NOMO-1 treated with dmso at 0.1 percent for 144 hours (cell line): ENCODE measurements at regions not wholly inside any gene's neighbourhood (a gene's known extent, or its start where the extent isn't known, plus 50 kb on each side); places are given as distances from the start of the nearest gene placed in this dataset.

Experiments used
- DNase-seq: peaks from one replicate; lab custom pipeline; 2025; ENCODE audit not compliant: unreplicated experiment; lab: John Stamatoyannopoulos, UW

DNA sequence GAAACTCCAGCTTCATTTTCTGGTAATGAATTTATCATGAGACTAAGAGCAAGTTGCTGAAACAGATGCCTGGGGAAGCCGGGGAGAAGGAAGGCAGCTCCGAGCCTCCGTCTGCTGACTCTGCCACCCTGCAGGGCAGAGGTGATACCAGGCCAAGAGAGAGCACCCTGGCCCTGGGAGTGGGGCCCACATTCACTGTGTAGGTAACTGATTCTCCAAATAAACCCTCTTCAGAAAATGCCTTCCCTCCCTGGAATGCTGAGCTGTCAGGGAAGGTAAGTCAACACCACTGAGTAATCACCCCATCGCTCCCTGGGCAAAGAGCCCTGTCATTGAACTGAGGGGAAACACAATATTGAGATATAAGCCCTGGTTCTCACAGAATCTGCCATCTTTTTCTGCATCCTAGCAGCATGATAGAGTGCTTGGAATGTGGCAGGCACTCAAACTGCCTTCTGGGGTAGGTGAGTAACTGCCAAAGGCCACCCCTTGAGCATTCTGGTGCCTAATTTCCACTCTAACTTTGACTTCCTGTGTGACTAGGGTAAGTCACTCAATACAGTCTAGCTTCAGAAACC is 147.6 kb downstream of the SPATA19 start:
- no peak for DNase-seq

DNA sequence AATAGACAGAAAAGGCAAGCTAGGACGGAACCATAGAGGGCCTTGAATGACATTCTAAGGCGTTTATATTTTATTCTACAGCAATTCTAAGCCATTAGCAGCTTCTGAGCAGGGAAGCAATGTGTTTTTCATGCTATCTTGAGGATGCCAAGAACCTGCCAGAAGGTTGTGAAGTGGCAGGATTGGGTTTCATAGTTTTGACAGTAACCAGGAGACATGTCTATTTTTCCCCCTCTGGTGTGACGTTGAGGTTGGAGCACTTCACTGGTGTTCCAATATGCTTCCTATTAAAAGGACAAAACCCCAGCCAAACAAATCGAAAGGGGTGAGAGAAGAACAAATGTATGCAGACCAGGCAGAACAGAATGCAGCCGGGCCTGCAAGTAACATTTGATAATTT is 148.2 kb downstream of the SPATA19 start:
- DNase-seq: no peak

DNA sequence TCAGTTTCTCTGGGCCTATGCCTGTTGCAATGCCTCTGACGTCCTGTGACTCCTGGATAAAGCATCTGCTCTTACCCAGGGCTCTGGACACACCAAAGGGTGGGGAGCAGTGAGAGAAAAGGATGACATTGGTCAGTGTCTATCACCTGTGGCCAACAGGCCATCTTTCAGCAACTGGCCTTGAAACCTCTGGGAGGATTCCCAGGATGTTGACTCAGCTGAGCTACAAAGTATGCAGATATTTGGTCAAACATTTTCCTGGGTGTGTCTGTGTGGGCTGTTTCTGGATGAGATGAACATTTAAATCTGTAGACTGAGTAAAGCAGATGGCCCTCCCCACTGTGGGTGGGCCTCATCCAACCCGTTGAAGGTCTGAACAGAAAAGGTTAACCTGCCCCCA is 149.9 kb downstream of the SPATA19 start:
- DNase-seq: no peak

DNA sequence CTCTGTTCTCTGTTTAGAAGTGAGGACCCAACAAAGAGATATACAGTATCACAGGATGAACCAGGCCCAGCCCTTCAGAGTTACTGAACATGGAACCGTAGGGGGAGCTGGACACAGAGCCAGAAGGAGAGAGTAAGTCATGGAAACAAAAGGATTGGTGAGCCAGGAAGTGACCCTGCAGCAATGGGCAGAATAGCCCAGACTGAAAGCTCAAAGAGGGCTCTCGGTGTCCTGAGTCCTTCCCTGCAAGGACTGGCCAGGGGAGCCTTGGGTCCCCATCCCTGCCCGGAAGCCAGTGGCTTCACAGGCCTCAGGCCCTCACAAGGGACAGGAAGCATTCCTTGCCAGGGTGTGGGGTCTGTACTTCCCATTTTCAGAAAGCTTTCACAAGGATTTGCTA is 150.6 kb downstream of the SPATA19 start:
- no peak for DNase-seq

DNA sequence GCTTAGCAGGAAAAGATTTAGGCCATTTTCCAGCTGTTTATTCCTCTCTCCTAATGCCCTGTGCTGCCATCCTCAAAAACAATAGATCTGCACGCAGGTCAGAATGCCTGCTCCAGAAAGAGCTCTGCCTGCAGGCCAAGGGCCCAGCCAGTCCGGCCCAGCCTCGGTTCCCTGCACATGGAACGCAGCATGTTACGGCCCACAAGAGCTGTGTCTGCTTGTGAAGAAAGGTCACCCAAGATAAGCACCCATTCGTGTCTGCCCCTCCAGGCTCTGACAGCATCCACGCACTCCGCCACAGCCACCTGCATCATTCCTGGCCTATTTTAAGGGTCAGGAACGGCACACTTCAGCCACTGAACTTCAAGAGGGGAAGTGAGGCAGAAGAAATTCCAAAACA is 152.2 kb downstream of the SPATA19 start:
- no peak for DNase-seq

DNA sequence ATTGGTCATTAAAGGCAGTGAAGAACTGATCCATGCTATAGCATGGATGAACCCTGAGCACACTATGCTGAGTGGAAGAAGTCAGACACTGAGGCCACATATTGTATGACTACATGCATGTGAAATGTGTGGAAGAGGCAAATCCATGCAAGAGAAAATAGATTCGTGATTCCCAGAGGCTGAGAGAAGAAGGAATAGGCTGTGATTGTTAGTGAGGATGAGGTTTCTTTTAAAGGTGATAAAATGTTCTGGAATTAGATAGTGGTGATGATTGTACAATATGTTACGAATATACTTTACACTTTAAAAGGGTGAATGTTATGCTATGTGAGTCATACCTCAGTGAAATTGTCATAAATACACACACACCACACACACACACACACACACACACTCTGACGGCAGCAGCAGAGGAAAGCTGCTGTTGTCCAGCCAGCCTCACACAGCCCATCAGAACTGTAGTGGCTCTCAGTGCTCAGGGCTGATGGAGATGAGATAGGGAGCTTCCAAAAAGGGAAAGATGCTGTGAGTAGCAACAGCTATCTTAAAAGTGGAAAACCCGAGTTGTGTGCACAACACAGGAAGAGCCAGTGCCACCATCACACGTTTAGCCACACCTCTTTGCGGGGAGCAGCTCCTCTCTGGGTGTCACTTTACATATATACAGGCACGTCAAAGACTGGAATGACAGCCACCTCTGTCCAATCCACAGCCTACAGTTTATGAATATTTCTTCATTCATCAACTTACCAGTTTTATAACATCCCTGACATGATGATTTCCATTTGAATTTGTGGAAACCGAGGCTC is 153.0 kb downstream of the SPATA19 start:
- DNase-seq: no peak

DNA sequence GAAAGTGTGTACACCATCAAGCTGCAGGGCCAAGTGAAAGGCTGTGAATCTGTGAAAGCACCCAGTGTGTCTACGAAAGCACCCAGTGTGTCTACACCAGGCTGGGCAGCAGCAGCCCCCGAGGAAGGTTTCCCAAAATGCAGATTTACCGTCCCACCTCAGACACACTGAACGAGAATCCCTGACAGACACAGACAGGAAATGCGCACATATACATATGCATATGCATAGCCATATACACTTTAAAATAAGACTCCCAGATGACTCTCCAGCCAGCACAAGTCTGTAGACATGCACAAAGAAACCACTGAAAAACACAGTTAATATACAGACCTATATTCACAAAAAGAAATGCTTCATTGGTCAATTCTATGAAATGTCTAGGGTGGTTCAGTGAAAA is 155.5 kb upstream of the OPCML start:
- DNase-seq: no peak

DNA sequence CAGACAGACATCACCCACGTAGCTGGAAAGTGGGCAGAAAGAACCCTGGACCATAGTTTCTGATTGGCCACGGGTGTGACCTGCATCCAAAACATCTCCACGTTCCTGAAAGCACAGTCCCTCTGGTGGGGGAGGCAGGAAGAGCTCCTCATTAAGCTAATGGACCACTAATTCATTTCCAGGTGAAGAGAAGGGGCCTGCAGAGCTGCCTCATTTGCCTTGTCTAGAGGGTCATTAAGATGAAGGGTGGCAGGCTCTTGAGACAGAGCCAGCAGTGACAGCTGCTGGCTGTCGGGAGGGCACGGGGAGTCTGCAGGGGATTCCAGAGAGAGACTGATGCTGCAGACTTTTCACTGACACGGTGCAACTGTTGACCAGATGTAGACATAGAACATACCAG is 149.6 kb upstream of the OPCML start:
- no peak for DNase-seq

DNA sequence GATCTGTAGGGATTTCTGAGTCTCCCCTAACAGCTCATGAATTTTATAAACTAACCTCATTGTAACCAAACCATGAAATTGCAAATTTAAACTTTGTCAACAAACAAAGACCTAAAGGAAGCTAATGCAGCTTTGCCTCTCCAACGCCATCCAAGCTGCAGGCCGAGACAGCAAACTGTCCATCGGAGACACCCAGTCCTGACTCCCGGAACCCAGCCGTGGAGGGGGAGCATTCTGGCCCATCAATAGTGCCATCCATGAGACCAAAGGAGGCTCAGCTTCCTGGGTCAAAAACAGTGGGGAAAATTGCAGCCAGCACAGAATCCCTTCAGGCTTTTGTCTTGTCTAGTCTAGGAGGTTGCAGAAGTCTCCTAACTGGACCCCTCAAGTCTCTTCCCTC is 147.6 kb upstream of the OPCML start:
- no peak for DNase-seq

DNA sequence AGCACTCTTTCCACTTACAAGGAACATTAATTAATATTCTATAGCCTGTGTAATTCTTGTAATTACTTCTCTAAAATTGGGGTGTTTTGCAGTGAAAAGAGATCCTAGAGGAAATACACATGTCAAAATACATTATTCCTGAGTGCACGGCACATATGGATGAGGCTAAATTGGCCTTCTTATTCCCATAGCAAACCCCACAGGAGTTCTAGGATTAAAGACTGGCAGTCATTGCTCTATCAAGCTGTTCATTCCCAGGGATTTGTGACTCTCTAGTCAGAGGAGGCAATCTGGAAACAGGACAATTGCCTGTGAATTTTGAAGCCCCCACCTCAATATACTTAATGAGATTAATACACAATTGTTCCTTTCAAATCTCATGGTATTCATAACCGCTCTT is 145.9 kb upstream of the OPCML start:
- no peak for DNase-seq

DNA sequence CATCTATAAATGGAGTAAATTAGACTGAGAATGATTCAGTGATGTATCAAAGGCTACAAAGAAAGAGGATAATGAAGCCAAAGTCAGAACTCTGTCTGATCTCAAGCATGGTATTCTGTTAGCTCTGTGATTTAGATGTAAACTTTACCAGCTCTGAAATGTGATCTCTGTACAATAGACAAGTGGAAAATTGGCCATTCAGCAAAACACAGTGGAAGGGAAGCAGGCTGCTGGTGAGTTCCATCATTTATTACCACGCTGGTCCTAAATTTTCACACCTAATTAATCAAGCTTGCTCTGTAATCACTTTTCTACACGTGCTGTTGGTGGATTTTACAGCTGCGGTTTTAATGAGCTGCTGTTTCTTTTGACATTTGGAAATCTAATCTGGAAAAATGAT is 145.1 kb upstream of the OPCML start:
- no peak for DNase-seq

DNA sequence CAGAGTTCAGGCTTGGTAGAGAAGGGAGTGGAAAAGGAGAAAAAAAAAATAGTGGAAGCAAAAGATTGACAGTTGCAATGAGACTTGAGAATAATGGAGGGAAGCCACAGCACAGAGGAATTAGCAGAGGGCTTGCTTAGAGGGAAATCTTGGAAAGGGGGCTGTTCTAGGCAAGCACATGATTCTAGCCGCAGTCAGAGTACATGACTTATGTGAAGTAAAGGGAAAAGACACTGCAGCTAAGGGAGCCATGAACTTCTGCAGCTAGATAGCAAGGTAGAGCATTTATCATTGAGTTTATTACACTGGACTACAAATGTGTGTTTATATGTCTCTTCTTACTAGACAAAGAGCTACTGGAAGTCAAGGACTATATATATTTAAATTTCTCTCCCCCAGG is 144.0 kb upstream of the OPCML start:
- no peak for DNase-seq

DNA sequence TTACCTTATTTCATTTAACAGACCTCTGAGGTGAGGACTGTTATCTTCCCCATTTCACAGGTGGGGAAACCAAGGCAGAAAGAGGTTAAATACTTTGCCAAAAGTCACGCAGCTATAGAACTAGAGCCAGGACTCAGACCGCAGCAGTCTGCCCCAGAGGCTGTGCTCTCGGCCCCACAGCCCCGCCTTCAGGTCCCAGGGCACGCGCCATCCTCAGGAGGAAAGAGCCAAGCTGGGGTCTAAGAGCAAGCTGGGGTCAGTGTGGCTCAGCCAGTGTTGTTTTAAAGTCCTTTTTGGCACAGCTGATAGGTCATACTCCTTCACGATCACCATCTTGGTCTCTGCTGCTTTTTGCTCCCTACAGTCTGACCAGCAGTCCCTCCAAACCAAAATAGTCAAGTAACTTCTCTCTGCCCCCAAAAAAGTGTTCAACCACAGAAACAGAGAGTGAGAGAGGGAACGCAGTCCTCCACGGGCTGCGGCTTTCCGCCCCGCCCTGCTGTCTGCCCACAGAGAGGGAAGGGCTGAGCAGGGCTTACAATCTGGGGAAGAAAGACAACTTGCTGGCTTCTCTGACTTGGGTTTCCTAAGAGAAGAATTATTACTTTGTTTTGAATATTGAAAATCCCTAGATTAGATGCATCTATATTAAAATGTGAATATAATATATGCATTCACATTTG is 137.2 kb upstream of the OPCML start:
- DNase-seq: peak; percentile 61

DNA sequence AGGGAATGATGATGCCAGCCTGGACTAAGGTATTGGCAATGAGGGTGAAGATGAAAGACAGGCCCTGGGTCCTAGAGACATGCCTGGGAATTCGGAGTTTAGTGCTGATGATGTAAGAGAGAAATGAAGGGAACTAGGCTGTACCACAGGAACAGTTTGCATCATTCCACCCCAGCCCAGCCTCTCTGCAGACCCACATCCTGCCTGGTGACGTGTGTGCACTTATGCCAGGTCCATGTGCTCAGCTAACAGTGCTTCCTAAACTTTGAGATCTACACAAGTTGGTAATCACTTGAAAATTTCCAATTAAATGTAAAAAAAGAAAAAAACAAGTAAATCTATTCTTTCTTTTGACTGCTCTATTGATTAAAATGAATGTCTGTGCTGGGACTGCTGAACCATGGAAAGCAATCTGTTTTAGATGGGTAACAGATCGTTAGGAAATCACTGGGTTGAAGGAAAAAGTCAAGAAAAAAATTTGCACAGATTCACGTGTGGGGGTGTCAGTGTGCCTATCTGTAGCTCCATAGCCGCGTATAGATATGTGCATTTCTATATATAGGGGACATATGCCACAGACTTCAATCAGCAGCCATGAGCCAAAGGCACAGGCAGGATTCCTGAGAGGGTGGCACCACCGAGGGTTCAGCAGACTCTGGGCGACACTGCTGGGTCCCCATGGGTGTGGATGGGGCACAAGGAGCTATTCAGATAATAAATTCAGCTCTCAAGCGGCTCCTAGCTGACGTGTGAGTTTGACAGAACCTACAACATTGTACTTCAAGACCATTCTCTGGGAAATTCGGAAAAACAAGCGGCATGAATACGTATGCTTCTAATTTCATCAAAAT is 131.1 kb upstream of the OPCML start:
- DNase-seq: no peak

DNA sequence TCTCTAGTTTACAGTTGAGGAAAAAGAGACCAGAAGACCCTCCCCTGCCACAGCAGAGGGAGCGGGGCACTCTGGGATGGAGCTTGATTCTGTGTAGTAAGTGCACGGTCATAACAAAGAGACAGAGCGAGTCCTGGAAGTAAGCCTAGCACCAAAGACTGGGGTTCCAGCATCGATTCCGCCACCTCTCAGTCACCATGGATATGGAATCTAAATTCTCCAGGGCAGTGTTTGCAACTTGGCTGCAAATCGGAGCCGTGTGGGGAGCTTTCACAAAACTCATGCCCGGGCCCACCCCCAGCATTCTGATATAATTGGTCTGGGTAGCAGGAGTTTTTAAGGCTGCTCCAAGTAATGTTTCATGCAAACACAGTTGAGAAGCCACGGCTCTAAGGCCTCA is 129.5 kb upstream of the OPCML start:
- no peak for DNase-seq

DNA sequence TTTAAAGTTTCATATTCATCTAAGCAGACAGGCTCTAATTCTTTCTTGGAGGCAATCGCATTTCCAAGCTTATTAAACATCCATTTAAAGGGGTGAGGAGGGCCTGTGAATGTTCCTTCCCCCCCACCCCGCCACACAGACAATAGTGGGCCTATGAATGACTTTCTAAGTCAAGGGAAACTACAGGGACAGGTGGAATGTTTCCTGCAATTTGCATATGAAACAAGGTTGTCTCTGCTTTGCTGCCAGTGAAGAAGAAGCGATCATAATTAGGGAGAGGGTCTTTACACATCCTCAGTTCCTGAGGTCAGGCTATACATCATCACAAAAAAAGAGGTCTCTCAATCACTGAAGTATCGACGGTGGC is 127.9 kb upstream of the OPCML start:
- DNase-seq: no peak

DNA sequence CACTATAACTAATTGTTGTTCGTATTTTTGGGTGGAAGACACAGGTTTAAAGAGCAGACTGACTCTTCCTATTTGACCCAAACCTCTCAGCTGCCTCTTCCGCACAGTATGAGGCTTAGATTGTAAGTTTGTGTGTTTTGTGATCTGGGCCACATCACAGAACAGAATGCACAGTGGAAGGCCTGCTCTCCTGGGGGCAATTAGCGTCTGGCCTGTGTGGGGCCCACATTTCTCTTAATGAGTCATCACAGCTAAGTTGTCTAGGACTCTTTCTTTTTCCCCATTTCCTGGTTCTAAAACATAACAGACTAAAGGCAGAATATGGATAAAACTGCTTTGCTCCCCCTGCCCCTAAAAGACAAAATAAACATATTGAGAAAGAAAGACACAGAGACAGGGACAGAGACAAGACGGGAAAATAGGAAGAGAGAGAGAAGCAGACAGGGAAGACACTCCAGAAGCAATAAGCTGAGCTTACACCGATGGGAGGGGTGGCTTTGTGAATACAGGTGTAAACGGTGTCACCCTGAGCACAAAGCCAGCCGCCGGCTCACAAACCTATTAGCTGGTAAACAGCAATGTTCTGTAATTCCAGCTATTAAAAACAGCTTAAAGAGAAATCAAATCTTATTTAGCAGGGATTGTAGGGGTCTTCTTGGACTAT is 127.4 kb upstream of the OPCML start:
- peak; percentile 10 for DNase-seq

DNA sequence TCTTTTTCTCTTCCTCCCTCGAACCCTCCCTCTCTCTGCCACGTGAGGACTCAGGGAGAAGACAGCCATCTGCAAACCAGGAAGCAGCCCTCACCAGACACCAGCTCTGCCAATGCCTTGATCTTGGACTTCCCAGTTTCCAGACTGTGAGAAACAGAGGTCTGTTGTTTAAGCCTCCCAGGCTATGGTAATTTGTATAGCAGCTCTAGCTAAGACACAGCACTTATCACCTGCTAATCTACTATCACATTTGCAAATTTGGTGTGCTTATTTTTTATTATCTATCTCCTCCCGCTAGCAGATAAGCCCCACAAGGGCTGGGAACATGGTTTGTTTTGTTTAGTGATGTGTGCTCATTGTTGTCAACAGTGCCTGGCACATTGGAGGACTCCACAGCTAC is 124.8 kb upstream of the OPCML start:
- no peak for DNase-seq

DNA sequence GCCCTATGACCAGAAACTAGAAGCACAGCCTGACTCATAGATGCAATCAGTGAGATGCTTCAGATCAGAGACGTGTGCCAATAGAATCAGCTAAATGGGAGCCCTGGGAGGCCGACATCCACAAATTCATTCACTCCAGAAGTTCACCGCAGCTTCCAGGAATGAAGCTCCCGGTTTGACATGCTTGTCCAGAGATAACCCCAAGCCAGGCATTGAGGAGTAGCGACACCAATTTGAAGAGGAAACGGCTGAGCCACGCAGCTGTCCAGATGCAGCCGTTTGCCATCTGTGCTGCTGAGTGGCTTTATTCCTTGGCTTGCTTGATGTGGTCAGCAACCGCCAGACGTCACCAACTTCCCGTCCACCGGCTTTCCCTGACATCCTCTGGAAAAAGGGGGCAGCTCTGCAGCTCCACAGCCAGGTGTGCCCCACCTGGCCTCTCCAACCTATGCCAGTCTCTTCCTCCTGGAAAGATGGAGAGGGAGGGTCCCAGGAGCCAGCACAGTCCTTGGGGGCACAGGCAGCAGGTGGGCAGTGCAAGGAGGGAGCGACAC is 123.9 kb upstream of the OPCML start:
- no peak for DNase-seq

DNA sequence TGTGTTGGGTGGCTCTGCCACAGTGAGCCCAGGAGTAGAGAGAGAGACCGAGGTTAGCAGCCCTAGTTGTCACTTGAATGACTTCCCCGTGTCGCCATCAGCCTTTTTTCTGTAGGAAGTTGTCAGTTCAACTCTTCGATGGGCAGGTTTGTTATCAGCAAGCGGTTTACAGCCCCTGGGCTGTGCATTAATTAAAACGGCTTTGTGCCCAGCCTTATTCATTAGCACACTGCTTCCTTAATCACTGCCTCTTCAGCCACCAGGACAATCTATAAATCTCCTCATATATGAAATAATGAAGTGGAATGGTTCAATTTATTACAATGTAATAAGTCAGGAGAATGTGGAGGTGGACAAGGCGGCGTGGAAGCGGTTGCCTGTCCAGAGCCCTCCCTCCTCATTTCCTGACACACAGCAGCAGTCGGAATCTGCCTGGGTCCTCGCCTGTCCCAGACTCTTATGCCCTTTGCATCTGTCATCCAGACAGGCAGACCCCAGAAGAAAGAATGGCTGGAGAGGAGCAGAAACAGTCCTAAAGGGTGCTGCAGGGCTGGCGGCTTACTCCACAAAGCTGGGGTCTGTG is 122.4 kb upstream of the OPCML start:
- DNase-seq: no peak
